ENCODE measurements at regions not wholly inside any gene's neighbourhood (a gene's known extent, or its start where the extent isn't known, plus 50 kb on each side); places are given as distances from the start of the nearest gene placed in this dataset.

- Histone ChIP-seq H3K79me1 (ENCODE audit: low read depth in 1 of 2, low read length in 2 of 2) (no peaks in the 10 kb centered on the region), H3K4me2 (ENCODE audit: low read depth, low read length) (no peak overlapping the region), H4K8ac (ENCODE audit: low read depth in 2 of 2, low read length in 2 of 2) (no peak overlapping the region), H3K9me3 (ENCODE audit: control insufficient read depth, insufficient read depth, low read length) (peaks cover 10% of the 10 kb centered on the region), H4K91ac (ENCODE audit: insufficient read depth, low read depth, low read length) (no peak overlapping the region), H2AK5ac (ENCODE audit: low read depth, low read length) (no peak overlapping the region), H3K56ac (ENCODE audit: extremely low read depth, insufficient read depth, low read length) (no peak overlapping the region), H2BK15ac (ENCODE audit: low read depth, low read length) (no peak overlapping the region), H3K36me3 (ENCODE audit: control insufficient read depth, insufficient read depth, low read length) (no peaks in the 10 kb centered on the region), H3K9ac (ENCODE audit: low read depth, low read length) (no peak overlapping the region), H3K4me1 (ENCODE audit: control insufficient read depth, insufficient read depth, low read length) (no peaks in the 10 kb centered on the region), H3K4me3 (ENCODE audit: insufficient read depth, low read depth, low read length) (no peak overlapping the region), H4K20me1 (ENCODE audit: insufficient read depth, low read length) (no peaks in the 10 kb centered on the region), H4K5ac (ENCODE audit: low read depth, low read length) (no peak overlapping the region), H2BK120ac (ENCODE audit: low read depth, low read length) (no peak overlapping the region), H3K23ac (ENCODE audit: low read depth, low read length) (no peak overlapping the region), H2BK5ac (ENCODE audit: low read depth, low read length, poor library complexity, severe bottlenecking) (no peak overlapping the region), H3K14ac (replicated peaks; ENCODE audit: low read depth, low read length) (no peak overlapping the region), H2AK9ac (replicated peaks; ENCODE audit: low read depth, low read length, poor library complexity) (no peak overlapping the region), H3K4ac (ENCODE audit: low read depth, low read length) (no peak overlapping the region), H2AFZ (replicated peaks; ENCODE audit: low read length, poor library complexity) (no peak overlapping the region), H3K18ac (ENCODE audit: low read depth, low read length) (no peak overlapping the region), H3K9me1 (ENCODE audit: insufficient read depth, low read length) (no peaks in the 10 kb centered on the region), H3K27ac (ENCODE audit: insufficient read depth, low read length) (no peak overlapping the region), H2BK20ac (ENCODE audit: low read depth, low read length) (no peak overlapping the region), H3K27me3 (ENCODE audit: control insufficient read depth, insufficient read depth, low read length) (no peaks in the 10 kb centered on the region)
- dilution Hi-C loops (cut with HindIII; ENCODE audit: low sequenced_read_pairs, unreplicated experiment) (no loop called here), intact Hi-C loops (cut with micrococcal nuclease) (no loop called here), in situ Hi-C loops (cut with MboI; ENCODE audit: low sequenced_read_pairs) (no loop called here)
- ChIA-PET CTCF (no interaction called here), POLR2A (ENCODE audit: unreplicated experiment) (no interaction called here)
- ATAC-seq (ENCODE audit: low read depth), result no peak
- DNase-seq, result no peak
- TF ChIP-seq RAD21 (IDR thresholded peaks at IDR 0.05; ENCODE audit: low read length) (no peak), POLR2A (IDR thresholded peaks at IDR 0.05; ENCODE audit: low read depth, low read length) (no peak), USF2 (IDR thresholded peaks at IDR 0.05; ENCODE audit: low read depth, low read length) (no peak), BHLHE40 (IDR thresholded peaks at IDR 0.05; ENCODE audit: low read depth, low read length) (no peak), CEBPB (IDR thresholded peaks at IDR 0.05; ENCODE audit: low read depth, low read length) (no peak), SMC3 (IDR thresholded peaks at IDR 0.05; ENCODE audit: low read depth, low read length) (no peak), CHD1 (IDR thresholded peaks at IDR 0.05; ENCODE audit: low read depth, low read length) (no peak), RFX5 (IDR thresholded peaks at IDR 0.05; ENCODE audit: low read depth, low read length) (no peak), MXI1 (IDR thresholded peaks at IDR 0.05; ENCODE audit: borderline replicate concordance, low read depth, low read length) (no peak), MAZ (IDR thresholded peaks at IDR 0.05; ENCODE audit: borderline replicate concordance, low read depth, low read length) (no peak), FOS (IDR thresholded peaks at IDR 0.05; ENCODE audit: low read depth, low read length) (no peak), NFE2L2 (IDR thresholded peaks at IDR 0.05; ENCODE audit: low read depth, low read length) (no peak), MAFK (IDR thresholded peaks at IDR 0.05; ENCODE audit: low read depth, low read length) (no peak), RCOR1 (IDR thresholded peaks at IDR 0.05; ENCODE audit: insufficient replicate concordance, low read length) (no peak), CTCF (conservative IDR thresholded peaks at IDR 0.05; ENCODE audit: low read depth, low read length) (no peak), ELK1 (IDR thresholded peaks at IDR 0.05; ENCODE audit: borderline replicate concordance, low read depth, low read length) (no peak)
- BruUV-seq (replicated peaks), result no TSS peak
Measured at GRCh38 chr6:166052837-166053236, 114.8 kb downstream of the TBXT start.
